ENCODE measurements at regions not wholly inside any gene's neighbourhood (a gene's known extent, or its start where the extent isn't known, plus 50 kb on each side); places are given as distances from the start of the nearest gene placed in this dataset.

GRCh38 chr18:50447952-50448351 is 73.1 kb downstream of the SKA1 start:
- no peak for TF ChIP-seq EZH2phosphoT487 (IDR thresholded peaks at IDR 0.05; ENCODE audit: borderline replicate concordance)
- TF ChIP-seq CTCF (conservative IDR thresholded peaks at IDR 0.05; ENCODE audit: low read length), result no peak
- Histone ChIP-seq H3K9ac (ENCODE audit: low read depth, low read length, poor library complexity, severe bottlenecking) (no peak overlapping the region), H3K4me3 (ENCODE audit: low read length, poor library complexity, severe bottlenecking) (no peak overlapping the region), H3K79me2 (ENCODE audit: insufficient read depth, low read length) (no peaks in the 10 kb centered on the region), H3K36me3 (ENCODE audit: insufficient read depth, low read length) (no peaks in the 10 kb centered on the region), H3K4me1 (ENCODE audit: insufficient read depth, low read length, poor library complexity, severe bottlenecking) (no peaks in the 10 kb centered on the region), H4K20me1 (ENCODE audit: insufficient read depth, low read length, poor library complexity, severe bottlenecking) (no peaks in the 10 kb centered on the region), H3K27me3 (ENCODE audit: insufficient read depth, low read length, poor library complexity, severe bottlenecking) (no peaks in the 10 kb centered on the region), H3F3A (ENCODE audit: low read depth) (no peaks in the 10 kb centered on the region), H2AFZ (ENCODE audit: low read length) (no peak overlapping the region), H3K9me2 (replicated peaks; ENCODE audit: low read depth, low read length) (no peaks in the 10 kb centered on the region), H3K4me2 (ENCODE audit: low read depth, low read length, poor library complexity, severe bottlenecking) (no peak overlapping the region), H3K9me3 (ENCODE audit: insufficient read depth, low read depth, low read length) (peaks cover 3% of the 10 kb centered on the region; the same call in 1 of the 2 replicates)

GRCh38 chr18:50451100-50451842 is 76.4 kb downstream of the SKA1 start:
- Histone ChIP-seq H3K36me3 (ENCODE audit: insufficient read depth, low read length) (no peaks in the 10 kb centered on the region), H3K27me3 (ENCODE audit: insufficient read depth, low read length, poor library complexity, severe bottlenecking) (no peaks in the 10 kb centered on the region), H3K79me2 (ENCODE audit: insufficient read depth, low read length) (no peaks in the 10 kb centered on the region), H3F3A (ENCODE audit: low read depth) (no peaks in the 10 kb centered on the region), H3K4me1 (ENCODE audit: insufficient read depth, low read length, poor library complexity, severe bottlenecking) (no peaks in the 10 kb centered on the region), H3K9me2 (replicated peaks; ENCODE audit: low read depth, low read length) (no peaks in the 10 kb centered on the region), H2AFZ (ENCODE audit: low read length) (no peak overlapping the region), H3K9me3 (ENCODE audit: insufficient read depth, low read depth, low read length) (peaks cover 3% of the 10 kb centered on the region; the same call in 1 of the 2 replicates), H3K4me2 (ENCODE audit: low read depth, low read length, poor library complexity, severe bottlenecking) (no peak overlapping the region), H3K4me3 (ENCODE audit: low read length, poor library complexity, severe bottlenecking) (no peak overlapping the region), H3K9ac (ENCODE audit: low read depth, low read length, poor library complexity, severe bottlenecking) (no peak overlapping the region), H4K20me1 (ENCODE audit: insufficient read depth, low read length, poor library complexity, severe bottlenecking) (no peaks in the 10 kb centered on the region)
- TF ChIP-seq CTCF (conservative IDR thresholded peaks at IDR 0.05; ENCODE audit: low read length) (no peak), EZH2phosphoT487 (IDR thresholded peaks at IDR 0.05; ENCODE audit: borderline replicate concordance) (no peak)

GRCh38 chr18:50453014-50453680 is 78.3 kb downstream of the SKA1 start:
- no peaks in the 10 kb centered on the region for H3K27me3 ChIP-seq (ENCODE audit: insufficient read depth, low read length, poor library complexity, severe bottlenecking)
- no peaks in the 10 kb centered on the region for H3K9me3 ChIP-seq (ENCODE audit: insufficient read depth, low read depth, low read length)
- H3K9ac ChIP-seq (ENCODE audit: low read depth, low read length, poor library complexity, severe bottlenecking), result no peak overlapping the region
- H2AFZ ChIP-seq (ENCODE audit: low read length), result no peak overlapping the region
- TF ChIP-seq CTCF (conservative IDR thresholded peaks at IDR 0.05; ENCODE audit: low read length) (no peak), EZH2phosphoT487 (IDR thresholded peaks at IDR 0.05; ENCODE audit: borderline replicate concordance) (no peak)
- H4K20me1 ChIP-seq (ENCODE audit: insufficient read depth, low read length, poor library complexity, severe bottlenecking), result no peaks in the 10 kb centered on the region
- no peaks in the 10 kb centered on the region for H3K4me1 ChIP-seq (ENCODE audit: insufficient read depth, low read length, poor library complexity, severe bottlenecking)
- H3K4me2 ChIP-seq (ENCODE audit: low read depth, low read length, poor library complexity, severe bottlenecking), result no peak overlapping the region
- H3F3A ChIP-seq (ENCODE audit: low read depth), result no peaks in the 10 kb centered on the region
- no peaks in the 10 kb centered on the region for H3K79me2 ChIP-seq (ENCODE audit: insufficient read depth, low read length)
- no peaks in the 10 kb centered on the region for H3K9me2 ChIP-seq (replicated peaks; ENCODE audit: low read depth, low read length)
- H3K4me3 ChIP-seq (ENCODE audit: low read length, poor library complexity, severe bottlenecking), result no peak overlapping the region
- H3K36me3 ChIP-seq (ENCODE audit: insufficient read depth, low read length), result no peaks in the 10 kb centered on the region

Measured in Loucy (cell line).